ENCODE measurements at regions not wholly inside any gene's neighbourhood (a gene's known extent, or its start where the extent isn't known, plus 50 kb on each side); places are given as distances from the start of the nearest gene placed in this dataset.

- TF ChIP-seq, protein P1, sequence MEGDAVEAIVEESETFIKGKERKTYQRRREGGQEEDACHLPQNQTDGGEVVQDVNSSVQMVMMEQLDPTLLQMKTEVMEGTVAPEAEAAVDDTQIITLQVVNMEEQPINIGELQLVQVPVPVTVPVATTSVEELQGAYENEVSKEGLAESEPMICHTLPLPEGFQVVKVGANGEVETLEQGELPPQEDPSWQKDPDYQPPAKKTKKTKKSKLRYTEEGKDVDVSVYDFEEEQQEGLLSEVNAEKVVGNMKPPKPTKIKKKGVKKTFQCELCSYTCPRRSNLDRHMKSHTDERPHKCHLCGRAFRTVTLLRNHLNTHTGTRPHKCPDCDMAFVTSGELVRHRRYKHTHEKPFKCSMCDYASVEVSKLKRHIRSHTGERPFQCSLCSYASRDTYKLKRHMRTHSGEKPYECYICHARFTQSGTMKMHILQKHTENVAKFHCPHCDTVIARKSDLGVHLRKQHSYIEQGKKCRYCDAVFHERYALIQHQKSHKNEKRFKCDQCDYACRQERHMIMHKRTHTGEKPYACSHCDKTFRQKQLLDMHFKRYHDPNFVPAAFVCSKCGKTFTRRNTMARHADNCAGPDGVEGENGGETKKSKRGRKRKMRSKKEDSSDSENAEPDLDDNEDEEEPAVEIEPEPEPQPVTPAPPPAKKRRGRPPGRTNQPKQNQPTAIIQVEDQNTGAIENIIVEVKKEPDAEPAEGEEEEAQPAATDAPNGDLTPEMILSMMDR (IDR thresholded peaks at IDR 0.05; ENCODE audit: low read depth, low read length): no peak
- no peak for TF ChIP-seq POLR2A (IDR thresholded peaks at IDR 0.05; ENCODE audit: extremely low read depth, insufficient read length)
- TF ChIP-seq, protein P2, sequence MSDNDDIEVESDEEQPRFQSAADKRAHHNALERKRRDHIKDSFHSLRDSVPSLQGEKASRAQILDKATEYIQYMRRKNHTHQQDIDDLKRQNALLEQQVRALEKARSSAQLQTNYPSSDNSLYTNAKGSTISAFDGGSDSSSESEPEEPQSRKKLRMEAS (IDR thresholded peaks at IDR 0.05; ENCODE audit: low read depth, low read length): no peak
Observed at GRCh38 chr7:33762911-33763306, 142.4 kb upstream of the BMPER start.

Measured in NB4 (cell line).